Karpas-422 (cell line): ENCODE measurements at regions not wholly inside any gene's neighbourhood (a gene's known extent, or its start where the extent isn't known, plus 50 kb on each side); places are given as distances from the start of the nearest gene placed in this dataset.

Experiments
- DNase-seq: peaks from one replicate; pipeline ENCODE4 v3.0.0-alpha.2; 2015
- H2AFZ ChIP-seq: fragments of 200-600 bp; sonication (generic); 2 replicates; pipeline ENCODE4 v1.6.1; 2014; ENCODE audit warnings: antibody characterized with exemption, low read length, mixed read lengths
- H3K27ac ChIP-seq: fragments of 200-600 bp; sonication (generic); 2 replicates; pipeline ENCODE4 v1.5.1; 2014; ENCODE audit warnings: mild to moderate bottlenecking, low read length, moderate library complexity
- H3K27me3 ChIP-seq: fragments of 200-600 bp; sonication (generic); 2 replicates; pipeline ENCODE4 v1.6.1; 2014; ENCODE audit warnings: low read length, mixed read lengths
- H3K36me3 ChIP-seq: fragments of 200-600 bp; sonication (generic); 2 replicates; pipeline ENCODE4 v1.6.1; 2014; ENCODE audit warnings: low read length, mixed read lengths; ENCODE audit not compliant: insufficient read depth
- H3K4me1 ChIP-seq: fragments of 200-600 bp; sonication (generic); 2 replicates; pipeline ENCODE4 v1.6.1; 2014; ENCODE audit warnings: mild to moderate bottlenecking, low read length, mixed read lengths
- H3K4me2 ChIP-seq: fragments of 200-600 bp; sonication (generic); 2 replicates; pipeline ENCODE4 v1.6.1; 2014; ENCODE audit warnings: low read length, low read depth, mild to moderate bottlenecking; ENCODE audit not compliant: poor library complexity, severe bottlenecking
- H3K4me3 ChIP-seq: fragments of 200-600 bp; sonication (generic); 2 replicates; pipeline ENCODE4 v1.5.1; 2014; ENCODE audit warnings: mild to moderate bottlenecking, antibody characterized with exemption, low read length, mixed read lengths
- H3K79me2 ChIP-seq: fragments of 200-600 bp; sonication (generic); 2 replicates; pipeline ENCODE4 v1.6.1; 2014; ENCODE audit warnings: mild to moderate bottlenecking, low read length, mixed read lengths
- H3K9ac ChIP-seq: fragments of 200-600 bp; sonication (generic); 2 replicates; pipeline ENCODE4 v1.6.0; 2014; ENCODE audit warnings: low read length
- H3K9me2 ChIP-seq: fragments of 200-600 bp; sonication (generic), shearing (Covaris generic); replicated peaks from 2 replicates; pipeline ENCODE4 v1.6.0; 2014; ENCODE audit warnings: mild to moderate bottlenecking, low read length, moderate library complexity; ENCODE audit not compliant: insufficient read depth
- H3K9me3 ChIP-seq: fragments of 300-700, 200-600 bp; sonication (generic); 2 replicates; pipeline ENCODE4 v1.6.1; 2014; ENCODE audit warnings: low read length, mixed read lengths
- H4K20me1 ChIP-seq: fragments of 200-600 bp; sonication (generic); 2 replicates; pipeline ENCODE4 v1.6.1; 2014; ENCODE audit warnings: mild to moderate bottlenecking, antibody characterized with exemption, low read length, low read depth; ENCODE audit not compliant: insufficient read depth

DNA sequence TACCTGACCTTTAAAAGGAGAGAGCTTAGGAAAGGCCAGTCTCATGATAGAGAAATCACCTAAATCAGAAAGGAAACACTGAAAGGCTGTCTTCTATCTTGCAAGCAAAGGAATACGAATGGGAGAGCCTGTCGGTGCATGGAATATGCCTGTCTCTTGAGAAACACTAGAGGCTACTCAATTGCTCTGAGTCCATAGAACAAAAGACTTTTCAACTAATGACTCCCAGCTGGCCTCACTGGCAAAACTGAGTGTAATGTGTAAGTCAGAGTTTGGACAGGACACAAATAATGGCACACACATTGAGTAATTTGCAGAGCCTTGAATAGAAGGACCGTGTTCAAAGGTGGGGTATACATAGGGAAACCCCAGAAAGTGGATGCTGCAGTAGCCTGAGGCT is 171.0 kb upstream of the ARHGAP20 start:
- H4K20me1 ChIP-seq, result no peaks in the 10 kb centered on the region
- no peak overlapping the region for H2AFZ ChIP-seq
- no peaks in the 10 kb centered on the region for H3K27me3 ChIP-seq
- no peaks in the 10 kb centered on the region for H3K9me2 ChIP-seq
- no peak overlapping the region for H3K9ac ChIP-seq
- H3K36me3 ChIP-seq, result no peaks in the 10 kb centered on the region
- no peaks in the 10 kb centered on the region for H3K79me2 ChIP-seq
- no peak overlapping the region for H3K4me2 ChIP-seq
- H3K4me1 ChIP-seq, result no peaks in the 10 kb centered on the region
- no peaks in the 10 kb centered on the region for H3K9me3 ChIP-seq
- DNase-seq, result no peak
- H3K4me3 ChIP-seq, result no peak overlapping the region
- H3K27ac ChIP-seq, result no peak overlapping the region

DNA sequence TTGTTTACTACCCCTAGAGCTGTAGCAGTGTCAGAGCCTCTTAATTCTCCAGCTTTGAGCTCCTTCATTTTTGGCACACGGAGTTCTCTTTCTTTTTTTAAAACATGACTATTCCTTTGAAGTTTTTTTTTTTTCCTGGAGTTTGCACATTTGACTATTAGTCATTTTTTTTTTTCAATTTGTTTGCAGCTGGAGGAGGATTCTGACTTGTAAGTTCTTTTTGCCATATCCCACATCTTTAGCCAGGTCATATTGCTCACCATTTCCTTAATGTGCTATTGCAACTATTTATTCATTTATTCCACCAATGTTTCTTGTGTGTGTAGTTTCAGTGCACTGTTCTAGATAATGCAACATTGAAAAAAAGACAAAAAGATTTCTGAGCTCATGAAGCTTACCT is 166.3 kb upstream of the ARHGAP20 start:
- no peak for DNase-seq
- Histone ChIP-seq H3K36me3 (no peaks in the 10 kb centered on the region), H3K4me1 (no peaks in the 10 kb centered on the region), H3K4me3 (no peak overlapping the region), H3K9me2 (no peaks in the 10 kb centered on the region), H3K27me3 (no peaks in the 10 kb centered on the region), H3K79me2 (no peaks in the 10 kb centered on the region), H3K9ac (no peak overlapping the region), H4K20me1 (no peaks in the 10 kb centered on the region), H3K9me3 (no peaks in the 10 kb centered on the region), H3K4me2 (no peak overlapping the region), H2AFZ (no peak overlapping the region), H3K27ac (no peak overlapping the region)

DNA sequence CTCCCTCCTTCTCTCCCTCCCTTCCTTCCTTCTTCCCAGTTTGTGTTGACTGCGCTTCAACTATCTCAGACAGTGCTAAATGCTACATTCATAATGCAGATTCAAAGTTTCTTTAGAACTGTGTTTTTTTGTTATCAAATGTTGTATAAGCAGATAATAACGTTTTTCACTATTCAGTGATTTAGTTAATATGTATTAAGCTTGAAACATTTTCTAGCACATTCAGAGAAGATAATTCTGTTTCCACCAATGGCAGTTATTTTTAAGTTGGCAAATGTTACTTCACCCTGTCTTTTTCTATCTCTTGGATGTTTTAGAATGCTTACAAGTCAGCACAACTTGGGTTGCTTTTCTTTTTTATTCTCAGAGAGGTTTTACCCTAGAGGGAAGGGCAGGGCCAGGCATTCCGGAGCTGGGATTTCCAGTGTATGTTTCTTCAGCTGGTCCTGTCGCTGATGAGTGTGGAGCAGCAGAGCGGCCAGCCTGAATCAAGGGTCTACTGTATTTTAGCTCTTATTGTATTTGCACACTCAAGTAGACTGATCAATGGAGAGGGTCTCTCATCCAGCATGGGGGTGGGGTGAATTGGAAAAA is 162.3 kb upstream of the ARHGAP20 start:
- no peak overlapping the region for H3K9ac ChIP-seq
- no peak overlapping the region for H2AFZ ChIP-seq
- H3K27ac ChIP-seq, result no peak overlapping the region
- no peak overlapping the region for H3K4me2 ChIP-seq
- no peaks in the 10 kb centered on the region for H3K79me2 ChIP-seq
- H3K36me3 ChIP-seq, result no peaks in the 10 kb centered on the region
- H3K9me3 ChIP-seq, result no peaks in the 10 kb centered on the region
- H4K20me1 ChIP-seq, result no peaks in the 10 kb centered on the region
- H3K4me1 ChIP-seq, result no peaks in the 10 kb centered on the region
- no peaks in the 10 kb centered on the region for H3K27me3 ChIP-seq
- DNase-seq, result no peak
- H3K4me3 ChIP-seq, result no peak overlapping the region
- H3K9me2 ChIP-seq, result no peaks in the 10 kb centered on the region

DNA sequence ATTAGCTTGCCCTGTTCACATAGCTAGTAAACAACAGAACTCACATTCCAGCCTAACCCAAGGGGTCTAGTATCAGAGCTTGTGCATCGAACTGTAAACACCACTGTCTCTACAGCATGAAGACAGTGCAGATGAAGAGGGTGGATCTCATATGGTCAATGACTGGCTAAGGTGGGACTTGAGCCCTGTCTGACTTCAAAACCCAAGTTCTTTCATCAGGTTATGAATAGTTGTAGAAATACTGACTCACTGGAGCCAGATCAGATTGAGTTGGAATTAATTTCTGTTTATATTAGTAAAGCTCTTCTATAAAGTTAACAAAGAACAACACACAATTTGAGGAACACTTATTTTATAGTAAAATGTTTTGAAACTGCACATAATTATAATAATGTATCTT is 161.7 kb upstream of the ARHGAP20 start:
- no peak overlapping the region for H2AFZ ChIP-seq
- H3K4me1 ChIP-seq, result no peaks in the 10 kb centered on the region
- H3K27me3 ChIP-seq, result no peaks in the 10 kb centered on the region
- H3K4me3 ChIP-seq, result no peak overlapping the region
- H3K4me2 ChIP-seq, result no peak overlapping the region
- no peaks in the 10 kb centered on the region for H3K79me2 ChIP-seq
- H3K9me2 ChIP-seq, result no peaks in the 10 kb centered on the region
- no peak for DNase-seq
- no peaks in the 10 kb centered on the region for H4K20me1 ChIP-seq
- no peak overlapping the region for H3K27ac ChIP-seq
- no peak overlapping the region for H3K9ac ChIP-seq
- H3K36me3 ChIP-seq, result no peaks in the 10 kb centered on the region
- no peaks in the 10 kb centered on the region for H3K9me3 ChIP-seq

DNA sequence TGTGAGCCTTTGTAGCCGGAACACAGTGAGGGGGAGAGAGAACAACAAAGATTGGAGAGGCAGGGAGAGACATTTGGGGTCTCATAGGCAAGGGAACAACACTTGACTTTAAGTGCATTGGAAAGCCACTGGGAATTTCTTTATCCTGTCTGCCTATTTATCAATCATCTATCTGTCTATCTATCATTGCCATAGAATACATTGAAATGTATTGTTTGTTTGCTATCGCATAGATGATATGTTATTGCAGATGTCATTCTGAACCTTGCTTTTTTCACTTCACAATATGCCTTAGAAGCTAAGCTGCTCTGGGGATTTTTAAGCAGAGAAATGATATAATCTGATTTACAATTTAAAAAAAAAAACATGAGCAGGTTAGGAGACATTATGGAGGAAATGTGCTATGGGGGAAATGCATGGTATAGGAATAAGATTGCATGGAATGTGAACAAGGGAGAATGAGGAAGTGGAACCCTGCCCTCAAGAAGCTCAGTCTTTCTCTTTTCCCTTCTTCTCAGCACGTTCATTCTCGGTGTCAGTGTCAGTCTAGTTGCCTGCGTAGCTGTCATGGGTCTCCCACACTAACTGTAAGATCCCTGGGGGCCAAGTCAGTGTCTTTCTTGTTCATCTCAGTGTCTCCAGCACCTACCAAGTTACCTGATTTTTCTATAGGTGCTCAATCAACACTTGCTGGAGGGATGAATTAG is 158.7 kb upstream of the ARHGAP20 start:
- Histone ChIP-seq H4K20me1 (no peaks in the 10 kb centered on the region), H3K79me2 (no peaks in the 10 kb centered on the region), H3K27me3 (no peaks in the 10 kb centered on the region), H3K9ac (no peak overlapping the region), H3K4me2 (no peak overlapping the region), H3K9me2 (no peaks in the 10 kb centered on the region), H3K36me3 (no peaks in the 10 kb centered on the region), H2AFZ (no peak overlapping the region), H3K27ac (no peak overlapping the region), H3K4me1 (no peaks in the 10 kb centered on the region), H3K9me3 (no peaks in the 10 kb centered on the region), H3K4me3 (no peak overlapping the region)
- no peak for DNase-seq

DNA sequence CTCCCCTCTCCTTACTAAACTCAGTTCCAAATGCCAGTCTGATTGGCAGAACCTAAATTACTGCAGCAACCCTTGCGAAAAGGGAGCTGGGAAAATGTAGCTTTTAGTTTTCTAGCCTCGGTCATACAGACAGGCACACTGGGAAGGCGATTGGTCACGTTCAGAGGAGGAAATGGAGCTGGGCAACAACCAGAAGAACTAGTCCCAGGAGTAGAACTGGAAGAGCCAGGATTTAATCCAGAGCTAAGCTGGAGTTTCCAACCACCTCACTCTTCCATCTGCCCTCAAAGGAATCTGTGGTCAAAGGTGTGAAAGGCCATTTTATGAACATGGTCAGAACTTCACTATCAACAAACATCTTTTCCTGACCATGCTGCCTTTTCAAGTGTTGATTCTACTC is 155.7 kb upstream of the ARHGAP20 start:
- no peak overlapping the region for H3K9ac ChIP-seq
- DNase-seq, result no peak

DNA sequence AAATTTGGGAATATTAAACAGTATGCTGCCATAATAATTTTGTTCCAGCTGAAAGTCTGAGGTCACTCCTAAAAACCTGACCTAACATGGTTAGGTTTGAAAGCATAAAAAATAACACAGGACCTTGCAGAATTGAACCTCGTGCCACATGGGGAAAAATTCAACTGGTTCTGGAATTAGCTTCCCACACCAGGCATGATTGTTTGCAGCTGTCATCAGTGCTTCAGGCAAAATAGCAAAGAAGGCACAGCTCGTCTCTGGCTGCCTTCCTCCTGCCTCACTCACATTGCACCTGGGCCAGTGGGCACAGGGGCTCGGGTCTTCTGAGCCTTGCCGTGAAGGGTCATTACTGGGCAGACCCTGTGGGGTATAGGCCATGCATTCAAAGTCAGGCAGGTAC is 153.8 kb upstream of the ARHGAP20 start:
- no peaks in the 10 kb centered on the region for H3K9me3 ChIP-seq
- no peaks in the 10 kb centered on the region for H3K9me2 ChIP-seq
- H3K4me2 ChIP-seq, result no peak overlapping the region
- H3K36me3 ChIP-seq, result no peaks in the 10 kb centered on the region
- no peaks in the 10 kb centered on the region for H4K20me1 ChIP-seq
- DNase-seq, result no peak
- no peak overlapping the region for H3K9ac ChIP-seq
- no peaks in the 10 kb centered on the region for H3K4me1 ChIP-seq
- H3K79me2 ChIP-seq, result no peaks in the 10 kb centered on the region
- H2AFZ ChIP-seq, result no peak overlapping the region
- no peak overlapping the region for H3K4me3 ChIP-seq
- H3K27me3 ChIP-seq, result no peaks in the 10 kb centered on the region
- no peak overlapping the region for H3K27ac ChIP-seq

More for the DNA sequence above, 155.7 kb upstream of the ARHGAP20 start:
- Histone ChIP-seq H3K27me3 (no peaks in the 10 kb centered on the region), H3K27ac (no peak overlapping the region), H3K9me3 (no peaks in the 10 kb centered on the region), H3K4me2 (no peak overlapping the region), H4K20me1 (no peaks in the 10 kb centered on the region), H3K79me2 (no peaks in the 10 kb centered on the region), H2AFZ (no peak overlapping the region), H3K36me3 (no peaks in the 10 kb centered on the region), H3K4me1 (no peaks in the 10 kb centered on the region), H3K9me2 (no peaks in the 10 kb centered on the region), H3K4me3 (no peak overlapping the region)

DNA sequence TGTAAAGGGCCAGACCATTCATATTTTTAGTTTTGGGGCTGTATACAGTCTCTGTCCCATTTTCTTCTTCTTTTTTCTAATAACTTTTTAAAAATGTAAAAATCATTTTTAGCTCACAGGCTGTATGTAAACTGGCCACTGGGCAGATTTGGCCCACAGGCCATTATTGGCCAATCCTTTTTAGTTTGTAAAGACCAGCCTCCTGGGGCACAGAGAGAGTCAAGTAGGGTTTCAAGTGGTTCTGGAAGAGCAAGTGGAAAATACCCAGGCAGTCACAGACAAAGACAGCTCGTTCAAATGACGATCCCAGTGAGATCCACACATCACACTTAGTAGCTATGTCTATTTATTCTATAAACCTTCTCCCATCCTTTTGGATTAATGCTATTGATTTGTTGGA is 150.2 kb upstream of the ARHGAP20 start:
- Histone ChIP-seq H3K36me3 (no peaks in the 10 kb centered on the region), H3K79me2 (no peaks in the 10 kb centered on the region), H4K20me1 (no peaks in the 10 kb centered on the region), H2AFZ (no peak overlapping the region), H3K9ac (no peak overlapping the region), H3K9me3 (no peaks in the 10 kb centered on the region), H3K9me2 (no peaks in the 10 kb centered on the region), H3K4me3 (no peak overlapping the region), H3K4me2 (no peak overlapping the region), H3K27me3 (no peaks in the 10 kb centered on the region), H3K4me1 (no peaks in the 10 kb centered on the region), H3K27ac (no peak overlapping the region)
- DNase-seq, result no peak
